Hepatocyte (in vitro differentiated cells): ENCODE measurements at regions not wholly inside any gene's neighbourhood (a gene's known extent, or its start where the extent isn't known, plus 50 kb on each side); places are given as distances from the start of the nearest gene placed in this dataset.

Experiments used
- CTCF ChIP-seq: fragments of 200-600 bp; sonication (generic); IDR thresholded peaks from 2 replicates; pipeline ENCODE4 v1.5.1; 2016; ENCODE audit warnings: antibody characterized with exemption, mild to moderate bottlenecking; ENCODE audit not compliant: poor library complexity
- EZH2 ChIP-seq: fragments of 200-600 bp; sonication (generic); IDR thresholded peaks from 2 replicates; pipeline ENCODE4 v1.6.1; 2016; ENCODE audit warnings: antibody characterized with exemption, mild to moderate bottlenecking, borderline replicate concordance
- EZH2phosphoT487 ChIP-seq: fragments of 200-600 bp; sonication (generic); IDR thresholded peaks from one replicate; pipeline ENCODE4 v1.6.1; 2018; ENCODE audit warnings: antibody characterized with exemption, mild to moderate bottlenecking, low read depth, moderate library complexity; ENCODE audit not compliant: unreplicated experiment, severe bottlenecking

GRCh38 chr1:29762635-29763034, 526.3 kb downstream of the PTPRU start:
- TF ChIP-seq CTCF, result no peak
- no peak for TF ChIP-seq EZH2
- no peak for TF ChIP-seq EZH2phosphoT487
